Neural progenitor cell (in vitro differentiated cells): ENCODE measurements at regions not wholly inside any gene's neighbourhood (a gene's known extent, or its start where the extent isn't known, plus 50 kb on each side); places are given as distances from the start of the nearest gene placed in this dataset.

Experiments
- DNase-seq: peaks from one replicate; pipeline ENCODE4 v3.0.0-alpha.2; 2016; ENCODE audit warnings: low spot score
- H2AFZ ChIP-seq: fragments of 200-600 bp; sonication (generic); replicated peaks from 2 replicates; pipeline ENCODE4 v1.6.1; 2016; ENCODE audit warnings: antibody characterized with exemption
- H3F3A ChIP-seq: fragments of 200-600 bp; sonication (generic); 2 replicates; pipeline ENCODE4 v1.6.1; 2016; ENCODE audit warnings: antibody characterized with exemption, low read depth
- H3K27ac ChIP-seq: fragments of 200-600 bp; sonication (generic); 2 replicates; pipeline ENCODE4 v1.5.1; 2016; ENCODE audit warnings: mild to moderate bottlenecking
- H3K27me3 ChIP-seq: fragments of 200-600 bp; sonication (generic); 2 replicates; pipeline ENCODE4 v1.6.1; 2016; ENCODE audit warnings: mild to moderate bottlenecking, moderate library complexity
- H3K36me3 ChIP-seq: fragments of 200-600 bp; sonication (generic); 2 replicates; pipeline ENCODE4 v1.5.1; 2016
- H3K4me1 ChIP-seq: fragments of 200-600 bp; sonication (generic); 2 replicates; pipeline ENCODE4 v1.6.1; 2016; ENCODE audit warnings: mixed run types
- H3K4me2 ChIP-seq: fragments of 200-600 bp; sonication (generic); 2 replicates; pipeline ENCODE4 v1.6.1; 2016
- H3K4me3 ChIP-seq: fragments of 200-600 bp; sonication (generic); 2 replicates; pipeline ENCODE4 v1.5.1; 2016
- H3K79me2 ChIP-seq: fragments of 200-600 bp; sonication (generic); 2 replicates; pipeline ENCODE4 v1.6.1; 2016; ENCODE audit warnings: low read depth
- H3K9ac ChIP-seq: fragments of 200-600 bp; sonication (generic); 2 replicates; pipeline ENCODE4 v1.6.1; 2016
- H3K9me3 ChIP-seq: fragments of 200-600 bp; sonication (generic); 2 replicates; pipeline ENCODE4 v1.5.1; 2016; ENCODE audit warnings: low read depth
- H4K20me1 ChIP-seq: fragments of 200-600 bp; sonication (generic); 2 replicates; pipeline ENCODE4 v1.6.1; 2016; ENCODE audit warnings: low read depth
- H3K27ac Mint-ChIP-seq: 3 replicates; pipeline ENCODE4 v1.8.0; 2021; ENCODE audit warnings: mixed read lengths
- H3K27me3 Mint-ChIP-seq: 2 replicates; pipeline ENCODE4 v1.8.0; 2022; ENCODE audit warnings: low read depth, mild to moderate bottlenecking, inconsistent platforms, moderate library complexity, mixed read lengths; ENCODE audit not compliant: insufficient read depth
- H3K36me3 Mint-ChIP-seq: 3 replicates; pipeline ENCODE4 v1.8.0; 2021; ENCODE audit warnings: mixed read lengths
- H3K4me1 Mint-ChIP-seq: 3 replicates; pipeline ENCODE4 v1.8.0; 2021; ENCODE audit warnings: mixed read lengths
- H3K4me3 Mint-ChIP-seq: 3 replicates; pipeline ENCODE4 v1.8.0; 2021; ENCODE audit warnings: mild to moderate bottlenecking, moderate library complexity, mixed read lengths
- H3K9me3 Mint-ChIP-seq: 3 replicates; pipeline ENCODE4 v1.8.0; 2020; ENCODE audit warnings: mixed read lengths
- EZH2 ChIP-seq: fragments of 200-600 bp; sonication (generic); IDR thresholded peaks from 2 replicates; pipeline ENCODE4 v1.6.1; 2017; ENCODE audit warnings: antibody characterized with exemption, mild to moderate bottlenecking, moderate library complexity
- EZH2phosphoT487 ChIP-seq: fragments of 200-600 bp; sonication (generic); IDR thresholded peaks from 2 replicates; pipeline ENCODE4 v1.6.1; 2017; ENCODE audit warnings: antibody characterized with exemption
- TF ChIP-seq, protein P1 (sequence below): fragments of 200-600 bp; sonication (generic); IDR thresholded peaks from 2 replicates; pipeline ENCODE4 v1.5.1; 2017; ENCODE audit warnings: antibody characterized with exemption, mild to moderate bottlenecking

DNA sequence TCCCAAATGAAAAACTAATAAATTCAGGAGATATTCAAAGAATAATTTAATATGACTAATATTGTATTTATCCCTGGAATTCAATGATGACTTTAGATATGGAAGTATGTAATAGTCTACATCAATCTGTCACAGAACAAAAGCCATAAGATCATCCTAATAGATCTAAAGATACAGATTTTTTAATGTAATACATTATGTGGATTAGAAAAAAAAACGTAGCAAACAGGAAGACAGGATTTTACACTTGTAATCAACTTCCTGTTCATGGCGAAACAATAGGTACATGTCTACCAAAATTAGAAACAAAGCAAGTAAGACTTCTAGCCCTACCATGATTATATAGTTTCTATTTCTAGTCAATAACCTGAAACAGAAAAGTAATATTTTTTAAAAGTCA, 192.2 kb downstream of the TTC32 start:
- Mint-ChIP-seq H3K27ac (no peak overlapping the region), H3K9me3 (peaks cover 2% of the 10 kb centered on the region), H3K27me3 (peaks cover 4% of the 10 kb centered on the region), H3K4me3 (no peak overlapping the region), H3K4me1 (peaks cover 8% of the 10 kb centered on the region), H3K36me3 (no peaks in the 10 kb centered on the region)
- Histone ChIP-seq H3K9ac (no peak overlapping the region), H3F3A (no peaks in the 10 kb centered on the region), H3K27me3 (no peaks in the 10 kb centered on the region), H4K20me1 (no peaks in the 10 kb centered on the region), H3K27ac (no peak overlapping the region), H3K4me1 (no peaks in the 10 kb centered on the region), H3K36me3 (no peaks in the 10 kb centered on the region), H2AFZ (no peak overlapping the region), H3K4me2 (no peak overlapping the region), H3K9me3 (no peaks in the 10 kb centered on the region), H3K4me3 (no peak overlapping the region), H3K79me2 (no peaks in the 10 kb centered on the region)
- no peak for DNase-seq
- no peak for TF ChIP-seq EZH2
- no peak for TF ChIP-seq EZH2phosphoT487
- TF ChIP-seq, protein P1, sequence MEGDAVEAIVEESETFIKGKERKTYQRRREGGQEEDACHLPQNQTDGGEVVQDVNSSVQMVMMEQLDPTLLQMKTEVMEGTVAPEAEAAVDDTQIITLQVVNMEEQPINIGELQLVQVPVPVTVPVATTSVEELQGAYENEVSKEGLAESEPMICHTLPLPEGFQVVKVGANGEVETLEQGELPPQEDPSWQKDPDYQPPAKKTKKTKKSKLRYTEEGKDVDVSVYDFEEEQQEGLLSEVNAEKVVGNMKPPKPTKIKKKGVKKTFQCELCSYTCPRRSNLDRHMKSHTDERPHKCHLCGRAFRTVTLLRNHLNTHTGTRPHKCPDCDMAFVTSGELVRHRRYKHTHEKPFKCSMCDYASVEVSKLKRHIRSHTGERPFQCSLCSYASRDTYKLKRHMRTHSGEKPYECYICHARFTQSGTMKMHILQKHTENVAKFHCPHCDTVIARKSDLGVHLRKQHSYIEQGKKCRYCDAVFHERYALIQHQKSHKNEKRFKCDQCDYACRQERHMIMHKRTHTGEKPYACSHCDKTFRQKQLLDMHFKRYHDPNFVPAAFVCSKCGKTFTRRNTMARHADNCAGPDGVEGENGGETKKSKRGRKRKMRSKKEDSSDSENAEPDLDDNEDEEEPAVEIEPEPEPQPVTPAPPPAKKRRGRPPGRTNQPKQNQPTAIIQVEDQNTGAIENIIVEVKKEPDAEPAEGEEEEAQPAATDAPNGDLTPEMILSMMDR, result no peak

GRCh38 chr2:19708776-19709175, 193.0 kb downstream of the TTC32 start:
- no peak overlapping the region for H3K4me3 ChIP-seq
- H3K4me1 ChIP-seq, result no peaks in the 10 kb centered on the region
- no peak overlapping the region for H3K4me2 ChIP-seq
- H3K27ac ChIP-seq, result no peak overlapping the region
- Mint-ChIP-seq H3K36me3 (no peaks in the 10 kb centered on the region), H3K9me3 (peaks cover 2% of the 10 kb centered on the region), H3K27ac (no peak overlapping the region), H3K27me3 (peaks cover 5% of the 10 kb centered on the region), H3K4me3 (no peak overlapping the region), H3K4me1 (peaks cover 11% of the 10 kb centered on the region)
- no peak overlapping the region for H2AFZ ChIP-seq
- H3K27me3 ChIP-seq, result no peaks in the 10 kb centered on the region
- no peaks in the 10 kb centered on the region for H3F3A ChIP-seq
- no peak for TF ChIP-seq EZH2phosphoT487
- TF ChIP-seq EZH2, result no peak
- TF ChIP-seq, protein P1, result no peak
- DNase-seq, result no peak
- no peaks in the 10 kb centered on the region for H3K79me2 ChIP-seq
- no peaks in the 10 kb centered on the region for H4K20me1 ChIP-seq
- H3K9ac ChIP-seq, result no peak overlapping the region
- H3K9me3 ChIP-seq, result no peaks in the 10 kb centered on the region
- H3K36me3 ChIP-seq, result no peaks in the 10 kb centered on the region

DNA sequence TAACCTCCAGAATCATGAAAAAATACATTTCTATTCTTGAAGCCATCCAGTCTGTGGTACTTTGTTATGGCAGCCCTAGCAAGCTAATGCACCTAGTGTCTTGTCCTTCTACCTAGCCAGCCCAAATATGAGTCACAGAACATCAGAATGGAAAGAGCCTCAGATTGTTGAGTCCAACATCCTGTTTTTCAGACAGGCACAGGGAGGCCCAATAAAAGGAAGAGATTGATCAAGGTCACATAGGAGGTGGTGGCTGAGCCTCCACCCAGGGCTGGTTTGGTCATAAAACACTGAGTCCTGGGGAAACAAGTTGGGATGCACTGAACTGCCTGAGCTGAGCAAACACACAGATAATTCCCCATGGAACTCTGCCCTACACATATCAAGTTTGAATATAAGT, 195.5 kb downstream of the TTC32 start:
- Histone ChIP-seq H3K9me3 (no peaks in the 10 kb centered on the region), H3K27me3 (no peaks in the 10 kb centered on the region), H3K4me2 (no peak overlapping the region), H3K9ac (no peak overlapping the region), H2AFZ (no peak overlapping the region), H3K36me3 (no peaks in the 10 kb centered on the region), H3K27ac (no peak overlapping the region), H4K20me1 (no peaks in the 10 kb centered on the region), H3K79me2 (no peaks in the 10 kb centered on the region), H3K4me3 (no peak overlapping the region), H3K4me1 (no peaks in the 10 kb centered on the region), H3F3A (no peaks in the 10 kb centered on the region)
- Mint-ChIP-seq H3K4me1 (peaks cover 14% of the 10 kb centered on the region), H3K27ac (no peak overlapping the region), H3K4me3 (no peak overlapping the region), H3K27me3 (peaks cover 3% of the 10 kb centered on the region), H3K36me3 (no peaks in the 10 kb centered on the region), H3K9me3 (peaks cover 3% of the 10 kb centered on the region)
- DNase-seq, result no peak
- TF ChIP-seq EZH2, result no peak

DNA sequence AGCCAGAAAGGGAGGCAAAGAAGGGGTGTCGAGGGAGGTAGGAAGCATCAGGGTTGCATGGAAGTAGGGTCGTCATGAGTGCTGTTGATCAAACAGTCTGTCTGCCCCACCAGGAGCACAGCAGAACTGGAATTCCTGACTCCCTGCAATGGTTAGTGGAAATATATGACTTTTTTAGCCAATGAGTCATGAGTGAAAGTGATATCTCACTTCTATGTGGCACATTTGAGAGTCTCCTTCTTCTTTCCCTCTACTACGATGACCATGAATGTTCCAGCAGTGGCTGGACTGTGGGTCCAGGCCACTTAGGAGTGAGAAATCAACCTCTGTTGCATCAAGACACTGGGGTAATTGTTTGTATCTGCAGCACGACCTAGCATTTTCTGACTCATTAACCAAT, 199.5 kb downstream of the TTC32 start:
- Mint-ChIP-seq H3K4me3 (no peak overlapping the region), H3K27me3 (peaks cover 5% of the 10 kb centered on the region), H3K4me1 (peaks cover 20% of the 10 kb centered on the region), H3K36me3 (no peaks in the 10 kb centered on the region), H3K9me3 (peaks cover 8% of the 10 kb centered on the region), H3K27ac (no peak overlapping the region)
- Histone ChIP-seq H2AFZ (no peak overlapping the region), H3K4me1 (no peaks in the 10 kb centered on the region), H3K9me3 (no peaks in the 10 kb centered on the region), H3K9ac (no peak overlapping the region), H3K4me2 (no peak overlapping the region), H3K4me3 (no peak overlapping the region), H4K20me1 (no peaks in the 10 kb centered on the region), H3K27ac (no peak overlapping the region), H3F3A (no peaks in the 10 kb centered on the region), H3K79me2 (no peaks in the 10 kb centered on the region), H3K36me3 (no peaks in the 10 kb centered on the region), H3K27me3 (no peaks in the 10 kb centered on the region)
- DNase-seq, result no peak
- no peak for TF ChIP-seq EZH2
- no peak for TF ChIP-seq EZH2phosphoT487
- TF ChIP-seq, protein P1, result no peak
